Activated CD8-positive, alpha-beta memory T cell treated with anti-CD3 and anti-CD28 coated beads for 4 hours (primary cell): ENCODE measurements at regions not wholly inside any gene's neighbourhood (a gene's known extent, or its start where the extent isn't known, plus 50 kb on each side); places are given as distances from the start of the nearest gene placed in this dataset.

ENCODE experiments used
- DNase-seq, 2 donors: peaks; one replicate each; pipeline ENCODE4 v3.0.0-alpha.2; 2020; ENCODE audit warnings: low read depth in 2 of 2

- DNase-seq, result no peak
These were observed 51.9 kb upstream of the PFN2 start for GRCh38 chr3:150022381-150023238.

DNA sequence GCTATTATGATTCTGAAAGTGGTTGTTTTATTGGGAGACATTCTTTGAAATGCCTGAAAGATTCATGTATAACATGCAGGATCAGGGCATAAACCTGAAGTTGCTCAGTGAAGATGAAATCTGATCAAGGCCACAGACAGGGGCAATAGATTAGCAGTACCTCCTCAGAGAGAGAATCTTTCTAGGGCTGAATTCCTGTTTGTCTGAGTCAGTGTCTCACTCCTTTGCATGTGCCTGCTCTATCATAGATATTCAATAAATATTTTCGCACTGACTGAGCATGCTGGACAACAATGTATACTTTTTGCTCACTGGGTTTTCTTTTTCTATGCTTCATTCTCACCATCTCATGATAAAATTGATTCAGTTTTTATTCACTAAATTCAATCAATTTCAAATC lies 49.8 kb upstream of the PFN2 start:
- no peak for DNase-seq
